GM12874 (cell line): ENCODE measurements at regions not wholly inside any gene's neighbourhood (a gene's known extent, or its start where the extent isn't known, plus 50 kb on each side); places are given as distances from the start of the nearest gene placed in this dataset.

Source experiments
- TF ChIP-seq, protein P1 (sequence below): IDR thresholded peaks from 2 replicates; pipeline ENCODE4 v1.5.1; 2011; ENCODE audit warnings: low read depth, mild to moderate bottlenecking, control low read depth, low read length, moderate library complexity; ENCODE audit not compliant: insufficient read depth

DNA sequence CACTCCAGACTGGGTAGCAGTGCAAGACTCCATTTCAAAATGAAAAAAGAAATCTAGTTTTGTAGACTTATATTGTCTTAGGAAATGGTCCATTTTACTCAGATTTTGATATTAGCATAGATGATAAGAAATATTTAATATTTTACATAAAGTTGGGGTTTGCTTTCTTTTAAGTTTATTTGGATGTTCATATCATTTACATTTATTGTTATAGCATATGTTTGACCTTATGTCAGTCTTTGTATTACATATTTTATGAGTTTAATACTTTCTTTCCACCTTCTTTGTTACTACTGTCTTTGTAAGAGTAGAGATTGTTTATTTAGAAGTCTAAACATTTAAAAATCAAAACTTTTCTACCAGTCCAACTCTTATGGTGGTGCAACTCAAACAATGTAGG, 162.7 kb upstream of the OTX2 start:
- TF ChIP-seq, protein P1, sequence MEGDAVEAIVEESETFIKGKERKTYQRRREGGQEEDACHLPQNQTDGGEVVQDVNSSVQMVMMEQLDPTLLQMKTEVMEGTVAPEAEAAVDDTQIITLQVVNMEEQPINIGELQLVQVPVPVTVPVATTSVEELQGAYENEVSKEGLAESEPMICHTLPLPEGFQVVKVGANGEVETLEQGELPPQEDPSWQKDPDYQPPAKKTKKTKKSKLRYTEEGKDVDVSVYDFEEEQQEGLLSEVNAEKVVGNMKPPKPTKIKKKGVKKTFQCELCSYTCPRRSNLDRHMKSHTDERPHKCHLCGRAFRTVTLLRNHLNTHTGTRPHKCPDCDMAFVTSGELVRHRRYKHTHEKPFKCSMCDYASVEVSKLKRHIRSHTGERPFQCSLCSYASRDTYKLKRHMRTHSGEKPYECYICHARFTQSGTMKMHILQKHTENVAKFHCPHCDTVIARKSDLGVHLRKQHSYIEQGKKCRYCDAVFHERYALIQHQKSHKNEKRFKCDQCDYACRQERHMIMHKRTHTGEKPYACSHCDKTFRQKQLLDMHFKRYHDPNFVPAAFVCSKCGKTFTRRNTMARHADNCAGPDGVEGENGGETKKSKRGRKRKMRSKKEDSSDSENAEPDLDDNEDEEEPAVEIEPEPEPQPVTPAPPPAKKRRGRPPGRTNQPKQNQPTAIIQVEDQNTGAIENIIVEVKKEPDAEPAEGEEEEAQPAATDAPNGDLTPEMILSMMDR: no peak

DNA sequence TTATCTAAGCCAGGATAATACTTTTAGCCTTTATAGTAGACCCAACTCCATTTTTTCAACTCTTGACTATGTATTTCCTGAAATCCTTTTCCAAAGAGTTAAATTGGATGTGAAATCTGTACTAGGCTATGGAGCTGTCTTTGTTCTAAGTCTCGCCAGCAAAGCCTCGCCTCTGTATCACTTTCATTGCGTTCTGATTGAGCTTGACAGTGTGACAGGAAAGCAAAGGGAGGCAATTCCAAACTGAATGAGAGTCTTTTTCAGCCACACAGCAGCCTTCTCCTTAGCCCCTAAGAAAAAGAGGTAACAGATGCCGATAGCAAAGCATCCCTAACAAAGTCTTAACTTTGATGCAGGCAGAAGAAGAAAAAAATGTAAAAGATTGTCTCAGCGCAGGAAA, 154.6 kb upstream of the OTX2 start:
- TF ChIP-seq, protein P1: no peak

DNA sequence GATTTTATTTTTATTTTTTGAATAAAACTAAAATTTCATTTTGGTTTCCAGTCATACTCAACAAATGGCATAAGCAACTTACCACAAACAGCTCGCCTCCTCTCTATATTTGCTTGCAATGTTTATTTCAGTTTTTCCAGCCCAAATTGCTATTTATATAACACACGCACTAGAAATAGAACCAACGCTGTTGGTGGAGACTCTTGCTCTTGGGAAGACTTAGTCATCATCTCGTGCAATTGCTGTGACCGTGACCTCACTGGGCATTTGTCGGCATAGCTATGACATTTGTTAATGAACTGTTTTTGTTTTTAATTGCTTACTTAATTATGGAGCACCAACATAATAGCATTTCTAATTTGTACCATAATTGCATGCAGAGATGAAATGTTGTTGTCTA, 153.1 kb upstream of the OTX2 start:
- TF ChIP-seq, protein P1: no peak

DNA sequence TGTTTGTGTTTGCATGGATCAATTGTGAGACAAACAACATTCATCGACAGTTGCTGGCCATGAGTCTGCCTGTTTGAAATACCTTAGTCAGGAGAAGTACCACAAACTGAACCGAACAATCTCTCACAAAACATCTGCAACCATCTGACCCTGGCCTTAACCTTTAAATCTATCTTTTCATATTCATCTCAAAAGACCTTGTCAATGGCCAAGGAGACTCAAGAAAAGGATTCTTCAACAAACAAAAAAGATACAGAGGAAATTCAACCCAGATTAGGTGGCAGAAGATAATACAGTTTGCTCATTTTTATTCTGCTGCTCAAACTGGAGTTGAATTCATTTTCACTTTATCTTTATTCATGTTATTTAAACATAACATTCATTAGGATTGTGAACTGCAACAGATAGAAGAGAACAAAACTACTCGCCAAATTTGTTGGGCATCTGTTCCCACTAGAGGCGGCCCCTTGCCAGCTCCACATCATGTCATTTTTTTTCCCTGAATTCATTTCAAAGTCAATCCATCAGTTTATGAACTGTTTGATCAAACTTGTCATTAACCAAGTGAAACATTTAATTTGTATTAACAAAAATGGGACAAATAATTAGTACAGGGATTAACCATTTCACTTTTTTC, 152.3 kb upstream of the OTX2 start:
- TF ChIP-seq, protein P1: no peak

DNA sequence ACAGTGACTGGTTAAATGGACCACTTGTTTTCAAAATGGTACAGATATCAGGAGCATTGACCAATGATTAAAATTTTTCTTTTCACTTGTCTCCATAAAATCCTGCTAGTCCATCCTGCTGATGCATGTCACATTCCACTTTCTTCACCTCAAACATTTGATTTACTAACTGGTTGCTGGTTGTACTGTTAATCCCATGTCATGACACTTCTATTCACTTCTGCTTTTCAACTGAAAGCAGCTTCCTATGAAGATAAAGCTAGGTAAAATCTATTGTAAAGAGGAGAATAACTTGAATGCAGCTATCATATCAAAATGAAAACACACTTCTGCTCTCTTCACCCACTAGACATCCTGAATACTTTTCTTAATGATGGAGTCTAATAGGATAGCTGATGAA, 149.6 kb upstream of the OTX2 start:
- TF ChIP-seq, protein P1: no peak

DNA sequence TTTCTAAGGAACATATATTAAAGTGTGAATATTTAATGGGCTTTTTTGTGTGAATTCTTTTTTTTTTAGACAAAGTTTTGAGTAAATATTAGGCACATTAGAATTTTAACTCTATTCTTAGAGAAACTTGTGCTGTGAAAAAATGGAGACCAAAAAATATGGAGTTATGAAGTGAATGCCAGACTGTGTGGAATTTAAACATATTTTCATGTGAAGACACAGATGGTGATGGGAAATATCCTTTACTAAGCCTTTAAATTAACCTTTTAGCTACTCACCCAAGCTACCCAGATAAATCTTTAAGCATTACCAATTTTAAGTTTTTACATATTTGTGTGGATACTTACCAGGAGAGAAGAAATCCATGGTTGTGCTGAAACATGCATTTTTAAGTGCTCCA, 148.8 kb upstream of the OTX2 start:
- TF ChIP-seq, protein P1: no peak

DNA sequence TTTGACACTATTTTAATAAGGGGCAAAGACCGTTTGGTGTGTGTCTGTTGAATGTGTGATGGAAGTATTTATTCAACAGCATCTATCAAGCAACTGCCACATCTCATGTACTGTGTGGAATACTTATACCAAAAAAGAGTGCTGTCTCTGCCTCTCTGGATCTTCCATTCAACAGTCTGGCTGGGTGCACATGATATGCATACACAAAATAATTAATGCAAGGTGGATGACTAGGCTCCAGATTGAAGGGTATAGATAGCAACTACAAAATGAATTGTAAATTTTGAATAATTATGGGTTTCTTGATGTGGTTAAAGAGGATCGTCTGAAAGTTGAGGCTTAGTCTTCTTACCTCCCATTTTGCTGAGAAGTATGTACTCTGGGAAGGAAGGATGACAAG, 145.9 kb upstream of the OTX2 start:
- TF ChIP-seq, protein P1: no peak
